Spleen (tissue), 7 donors: ENCODE measurements at regions not wholly inside any gene's neighbourhood (a gene's known extent, or its start where the extent isn't known, plus 50 kb on each side); places are given as distances from the start of the nearest gene placed in this dataset.

ENCODE experiments used
- CTCF ChIP-seq, 11 experiments: fragments of 200-600 bp in 7 of 11; fragments of 450-650 bp in 4 of 11; sonication (generic) in 4 of 11; IDR thresholded peaks in 8 of 11; conservative IDR thresholded peaks in 3 of 11; 1 replicate in 7 of 11; 2 replicates in 4 of 11; pipeline versions ENCODE4 v1.4.0 to v1.8.0; 2016 to 2021; ENCODE audit warnings: antibody characterized with exemption in 11 of 11, inconsistent platforms in 4 of 11, mild to moderate bottlenecking in 1 of 11
- POLR2A ChIP-seq, 3 donors: fragments of 450-650 bp; IDR thresholded peaks; one replicate each; pipeline ENCODE4 v1.5.1; 2017; ENCODE audit warnings: antibody characterized with exemption in 3 of 3, mild to moderate bottlenecking in 1 of 3
- POLR2AphosphoS5 ChIP-seq, 3 donors: sonication (generic); formaldehyde crosslinking; IDR thresholded peaks; one replicate each; pipeline ENCODE4 v1.5.1; 2017; ENCODE audit warnings: antibody characterized with exemption in 3 of 3
- donor health status: DM: no; HTN: no; CAD: no; lungs with moderate emphysema.
- donor health status: DM: no; HTN: no; CAD: no.
- donor health status: DM: no; HTN: no; CAD: no.

- no peak for TF ChIP-seq CTCF (IDR thresholded peaks at IDR 0.05 in 8 of 11, conservative IDR thresholded peaks at IDR 0.05 in 3 of 11)
- no peak for TF ChIP-seq POLR2AphosphoS5 (IDR thresholded peaks at IDR 0.05)
- no peak for TF ChIP-seq POLR2A (IDR thresholded peaks at IDR 0.05)
Observed at GRCh38 chr14:38850664-38851063, 252.4 kb downstream of the SEC23A start.
